Esophagus muscularis mucosa (tissue), 3 donors: ENCODE measurements at regions not wholly inside any gene's neighbourhood (a gene's known extent, or its start where the extent isn't known, plus 50 kb on each side); places are given as distances from the start of the nearest gene placed in this dataset.

Experiments used
- CTCF ChIP-seq, 3 experiments: fragments of 200-600 bp in 2 of 3; fragments of 450-650 bp in 1 of 3; sonication (generic) in 2 of 3; IDR thresholded peaks; one replicate each; pipeline ENCODE4 v1.5.1; 2017 to 2019; ENCODE audit warnings: antibody characterized with exemption in 3 of 3, mild to moderate bottlenecking in 2 of 3, moderate library complexity in 1 of 3
- POLR2A ChIP-seq: fragments of 450-650 bp; IDR thresholded peaks from one replicate; pipeline ENCODE4 v1.6.1; 2017; ENCODE audit warnings: antibody characterized with exemption, moderate library complexity, mild to moderate bottlenecking, low read depth

- no peak for TF ChIP-seq CTCF (IDR thresholded peaks at IDR 0.05)
- TF ChIP-seq POLR2A = no peak
These were observed 254.8 kb downstream of the RNF152 start for GRCh38 chr18:61637905-61638595.
